Effector memory CD4-positive, alpha-beta T cell (primary cell): ENCODE measurements at regions not wholly inside any gene's neighbourhood (a gene's known extent, or its start where the extent isn't known, plus 50 kb on each side); places are given as distances from the start of the nearest gene placed in this dataset.

Experiments used
- DNase-seq, 3 donors: peaks; one replicate each; pipeline ENCODE4 v3.0.0-alpha.2; 2020
- H3K27ac ChIP-seq: 2 replicates; pipeline ENCODE4 v1.7.0; 2013; ENCODE audit warnings: mild to moderate bottlenecking, low read length, moderate library complexity; ENCODE audit not compliant: insufficient read depth, poor library complexity, severe bottlenecking
- H3K27me3 ChIP-seq: replicated peaks from 2 replicates; pipeline ENCODE4 v1.7.0; 2013; ENCODE audit warnings: mild to moderate bottlenecking, low read length; ENCODE audit not compliant: insufficient read depth, control insufficient read depth, poor library complexity, severe bottlenecking
- H3K36me3 ChIP-seq: 2 replicates; pipeline ENCODE4 v1.7.0; 2013; ENCODE audit warnings: mild to moderate bottlenecking, low read length, moderate library complexity; ENCODE audit not compliant: control insufficient read depth, insufficient read depth
- H3K4me1 ChIP-seq: 2 replicates; pipeline ENCODE4 v1.7.0; 2013; ENCODE audit warnings: low read length, mild to moderate bottlenecking; ENCODE audit not compliant: control insufficient read depth, insufficient read depth, poor library complexity, severe bottlenecking
- H3K4me3 ChIP-seq: 2 replicates; pipeline ENCODE4 v1.7.0; 2013; ENCODE audit warnings: low read length, low read depth, mild to moderate bottlenecking; ENCODE audit not compliant: insufficient read depth, poor library complexity, severe bottlenecking
- H3K9me3 ChIP-seq: 2 replicates; pipeline ENCODE4 v1.7.0; 2013; ENCODE audit warnings: mild to moderate bottlenecking, low read length, moderate library complexity; ENCODE audit not compliant: control insufficient read depth

GRCh38 chr2:64211276-64211921 lies 67.2 kb upstream of the PELI1 start:
- Histone ChIP-seq H3K9me3 (no peaks in the 10 kb centered on the region), H3K27ac (no peak overlapping the region), H3K36me3 (no peaks in the 10 kb centered on the region), H3K4me1 (peaks cover 21% of the 10 kb centered on the region), H3K4me3 (no peak overlapping the region), H3K27me3 (no peaks in the 10 kb centered on the region)
- DNase-seq: no peak

- Histone ChIP-seq H3K27ac (no peak overlapping the region), H3K4me1 (peaks cover 18% of the 10 kb centered on the region), H3K27me3 (no peaks in the 10 kb centered on the region), H3K36me3 (no peaks in the 10 kb centered on the region), H3K4me3 (no peak overlapping the region), H3K9me3 (no peaks in the 10 kb centered on the region)
- no peak for DNase-seq
Measured at GRCh38 chr2:64212346-64212745, 68.1 kb upstream of the PELI1 start.

- Histone ChIP-seq H3K36me3 (no peaks in the 10 kb centered on the region), H3K9me3 (no peaks in the 10 kb centered on the region), H3K4me1 (peaks cover 18% of the 10 kb centered on the region), H3K4me3 (no peak overlapping the region), H3K27me3 (no peaks in the 10 kb centered on the region), H3K27ac (no peak overlapping the region)
- no peak for DNase-seq
Measured at GRCh38 chr2:64212801-64213321, 68.6 kb upstream of the PELI1 start.

- no peaks in the 10 kb centered on the region for H3K9me3 ChIP-seq
- H3K4me3 ChIP-seq: peak overlapping the region; percentile 15
- H3K27ac ChIP-seq: peak overlapping the region; percentile 59
- H3K27me3 ChIP-seq: no peaks in the 10 kb centered on the region
- no peaks in the 10 kb centered on the region for H3K36me3 ChIP-seq
- H3K4me1 ChIP-seq: peaks cover 18% of the 10 kb centered on the region
- DNase-seq: no peak
Measured at GRCh38 chr2:64213532-64214275, 69.5 kb upstream of the PELI1 start.

GRCh38 chr2:64214281-64215115 lies 70.3 kb upstream of the PELI1 start:
- no peaks in the 10 kb centered on the region for H3K27me3 ChIP-seq
- peaks cover 18% of the 10 kb centered on the region for H3K4me1 ChIP-seq
- H3K36me3 ChIP-seq: no peaks in the 10 kb centered on the region
- H3K4me3 ChIP-seq: peak overlapping the region; percentile 15
- H3K9me3 ChIP-seq: no peaks in the 10 kb centered on the region
- H3K27ac ChIP-seq: peak overlapping the region; percentile 59
- no peak for DNase-seq

- Histone ChIP-seq H3K27ac (no peak overlapping the region), H3K4me1 (peaks cover 13% of the 10 kb centered on the region), H3K9me3 (no peaks in the 10 kb centered on the region), H3K36me3 (no peaks in the 10 kb centered on the region), H3K4me3 (no peak overlapping the region), H3K27me3 (no peaks in the 10 kb centered on the region)
- no peak for DNase-seq
Measured at GRCh38 chr2:64217198-64217869, 73.1 kb upstream of the PELI1 start.

- Histone ChIP-seq H3K27me3 (no peaks in the 10 kb centered on the region), H3K4me1 (peaks cover 8% of the 10 kb centered on the region), H3K27ac (no peak overlapping the region), H3K4me3 (no peak overlapping the region), H3K36me3 (no peaks in the 10 kb centered on the region), H3K9me3 (no peaks in the 10 kb centered on the region)
- no peak for DNase-seq
Measured at GRCh38 chr2:64218137-64218802, 74.0 kb upstream of the PELI1 start.

- Histone ChIP-seq H3K27ac (no peak overlapping the region), H3K9me3 (no peaks in the 10 kb centered on the region), H3K4me3 (no peak overlapping the region), H3K27me3 (no peaks in the 10 kb centered on the region), H3K4me1 (no peaks in the 10 kb centered on the region), H3K36me3 (no peaks in the 10 kb centered on the region)
- no peak for DNase-seq
Measured at GRCh38 chr2:64219149-64219548, 74.9 kb upstream of the PELI1 start.

- Histone ChIP-seq H3K4me1 (no peaks in the 10 kb centered on the region), H3K36me3 (no peaks in the 10 kb centered on the region), H3K4me3 (no peak overlapping the region), H3K27ac (no peak overlapping the region), H3K27me3 (no peaks in the 10 kb centered on the region), H3K9me3 (no peaks in the 10 kb centered on the region)
- no peak for DNase-seq
Measured at GRCh38 chr2:64220265-64220664, 76.0 kb upstream of the PELI1 start.
